ENCODE measurements at regions not wholly inside any gene's neighbourhood (a gene's known extent, or its start where the extent isn't known, plus 50 kb on each side); places are given as distances from the start of the nearest gene placed in this dataset.

- H3K36me3 ChIP-seq = no peaks in the 10 kb centered on the region
- H3K4me3 ChIP-seq = no peak overlapping the region
- TF ChIP-seq, protein P1, sequence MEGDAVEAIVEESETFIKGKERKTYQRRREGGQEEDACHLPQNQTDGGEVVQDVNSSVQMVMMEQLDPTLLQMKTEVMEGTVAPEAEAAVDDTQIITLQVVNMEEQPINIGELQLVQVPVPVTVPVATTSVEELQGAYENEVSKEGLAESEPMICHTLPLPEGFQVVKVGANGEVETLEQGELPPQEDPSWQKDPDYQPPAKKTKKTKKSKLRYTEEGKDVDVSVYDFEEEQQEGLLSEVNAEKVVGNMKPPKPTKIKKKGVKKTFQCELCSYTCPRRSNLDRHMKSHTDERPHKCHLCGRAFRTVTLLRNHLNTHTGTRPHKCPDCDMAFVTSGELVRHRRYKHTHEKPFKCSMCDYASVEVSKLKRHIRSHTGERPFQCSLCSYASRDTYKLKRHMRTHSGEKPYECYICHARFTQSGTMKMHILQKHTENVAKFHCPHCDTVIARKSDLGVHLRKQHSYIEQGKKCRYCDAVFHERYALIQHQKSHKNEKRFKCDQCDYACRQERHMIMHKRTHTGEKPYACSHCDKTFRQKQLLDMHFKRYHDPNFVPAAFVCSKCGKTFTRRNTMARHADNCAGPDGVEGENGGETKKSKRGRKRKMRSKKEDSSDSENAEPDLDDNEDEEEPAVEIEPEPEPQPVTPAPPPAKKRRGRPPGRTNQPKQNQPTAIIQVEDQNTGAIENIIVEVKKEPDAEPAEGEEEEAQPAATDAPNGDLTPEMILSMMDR (IDR thresholded peaks at IDR 0.05) = no peak
- no peak for TF ChIP-seq POLR2A (IDR thresholded peaks at IDR 0.05)
- no peak for DNase-seq
- no peaks in the 10 kb centered on the region for H3K4me1 ChIP-seq
- no peaks in the 10 kb centered on the region for H3K9me3 ChIP-seq
- no peak overlapping the region for H3K27ac ChIP-seq
- H3K27me3 ChIP-seq = no peaks in the 10 kb centered on the region
Measured at GRCh38 chr2:147223119-147223518, 621.7 kb upstream of the ACVR2A start.

GRCh38 chr2:147222506-147222905 lies 622.3 kb upstream of the ACVR2A start:
- H3K4me3 ChIP-seq = no peak overlapping the region
- no peaks in the 10 kb centered on the region for H3K9me3 ChIP-seq
- no peaks in the 10 kb centered on the region for H3K27me3 ChIP-seq
- no peak overlapping the region for H3K27ac ChIP-seq
- no peaks in the 10 kb centered on the region for H3K4me1 ChIP-seq
- H3K36me3 ChIP-seq = no peaks in the 10 kb centered on the region
- DNase-seq = no peak
- TF ChIP-seq POLR2A (IDR thresholded peaks at IDR 0.05) = no peak
- TF ChIP-seq, protein P1 (IDR thresholded peaks at IDR 0.05) = no peak

- Histone ChIP-seq H3K27ac (no peak overlapping the region), H3K27me3 (no peaks in the 10 kb centered on the region), H3K4me1 (no peaks in the 10 kb centered on the region), H3K4me3 (no peak overlapping the region), H3K36me3 (no peaks in the 10 kb centered on the region), H3K9me3 (no peaks in the 10 kb centered on the region)
- DNase-seq = no peak
- no peak for TF ChIP-seq POLR2A (IDR thresholded peaks at IDR 0.05)
- TF ChIP-seq, protein P1 (IDR thresholded peaks at IDR 0.05) = no peak
Measured at GRCh38 chr2:147214914-147215313, 629.9 kb upstream of the ACVR2A start.

DNA sequence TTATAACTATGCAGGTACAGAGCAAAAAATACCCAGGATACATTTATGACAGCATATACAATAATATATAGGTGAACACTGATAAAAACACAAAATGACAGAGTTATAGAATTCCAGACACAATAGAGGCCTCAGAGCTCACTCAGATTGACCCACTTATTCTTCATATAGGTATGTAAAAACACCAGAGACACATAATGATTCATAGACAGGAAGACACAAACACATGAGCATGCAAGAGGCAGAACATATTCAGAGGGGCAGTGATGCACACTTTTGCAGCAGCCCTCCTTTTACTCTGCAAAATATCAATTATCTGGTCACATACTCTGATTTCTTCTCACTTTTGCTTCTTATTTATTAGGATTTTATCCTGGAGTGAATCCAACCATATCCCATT lies 633.3 kb upstream of the ACVR2A start:
- no peaks in the 10 kb centered on the region for H3K9me3 ChIP-seq
- no peak overlapping the region for H3K4me3 ChIP-seq
- no peaks in the 10 kb centered on the region for H3K36me3 ChIP-seq
- H3K27me3 ChIP-seq = no peaks in the 10 kb centered on the region
- TF ChIP-seq, protein P1 (IDR thresholded peaks at IDR 0.05) = no peak
- TF ChIP-seq POLR2A (IDR thresholded peaks at IDR 0.05) = no peak
- no peak overlapping the region for H3K27ac ChIP-seq
- DNase-seq = no peak
- H3K4me1 ChIP-seq = no peaks in the 10 kb centered on the region

GRCh38 chr2:147204102-147204501 lies 640.7 kb upstream of the ACVR2A start:
- H3K9me3 ChIP-seq = peaks cover 0 to 6% (median 0%) of the 10 kb centered on the region in 4 donors
- H3K36me3 ChIP-seq = no peaks in the 10 kb centered on the region
- no peaks in the 10 kb centered on the region for H3K4me1 ChIP-seq
- H3K4me3 ChIP-seq = no peak overlapping the region
- no peak overlapping the region for H3K27ac ChIP-seq
- no peak for TF ChIP-seq POLR2A (IDR thresholded peaks at IDR 0.05)
- TF ChIP-seq, protein P1 (IDR thresholded peaks at IDR 0.05) = no peak
- no peaks in the 10 kb centered on the region for H3K27me3 ChIP-seq
- no peak for DNase-seq

DNA sequence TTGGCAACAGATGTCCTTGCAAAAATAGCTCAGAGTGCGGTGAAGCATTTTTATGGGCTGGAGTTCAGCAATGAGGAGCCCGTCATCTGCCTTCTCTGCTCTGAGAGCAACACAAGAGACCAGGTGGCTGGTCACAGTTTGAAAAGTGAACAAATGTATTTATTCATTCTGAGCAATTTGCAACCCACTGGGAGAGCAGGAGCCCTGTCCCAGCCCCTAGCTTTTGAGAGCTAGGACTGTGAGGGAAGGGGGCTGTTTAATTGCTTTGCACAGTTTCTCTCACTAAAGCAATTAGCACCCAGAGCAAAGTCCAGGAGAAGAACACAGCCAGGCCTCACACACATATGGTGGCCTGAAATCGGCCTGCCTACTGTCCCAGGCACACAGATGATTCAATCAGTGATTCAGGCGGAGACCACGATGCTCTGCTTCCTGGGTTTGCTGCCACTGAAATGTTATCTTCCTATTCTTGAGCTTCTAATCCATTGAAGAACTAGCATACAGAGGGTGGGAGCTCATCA lies 646.1 kb upstream of the ACVR2A start:
- H3K27ac ChIP-seq = no peak overlapping the region
- DNase-seq = no peak
- H3K4me1 ChIP-seq = no peaks in the 10 kb centered on the region
- no peaks in the 10 kb centered on the region for H3K27me3 ChIP-seq
- no peak for TF ChIP-seq POLR2A (IDR thresholded peaks at IDR 0.05)
- TF ChIP-seq, protein P1 (IDR thresholded peaks at IDR 0.05) = no peak
- H3K9me3 ChIP-seq = no peaks in the 10 kb centered on the region
- H3K36me3 ChIP-seq = no peaks in the 10 kb centered on the region
- H3K4me3 ChIP-seq = no peak overlapping the region

Measured in Peyer's patch (tissue), 4 donors.